ENCODE measurements at regions not wholly inside any gene's neighbourhood (a gene's known extent, or its start where the extent isn't known, plus 50 kb on each side); places are given as distances from the start of the nearest gene placed in this dataset.
"Not testable (repeated sequence)": the region's sequence is repeated elsewhere in the genome, so short reads cannot be mapped to it uniquely, and the experiment has no call there.

DNA sequence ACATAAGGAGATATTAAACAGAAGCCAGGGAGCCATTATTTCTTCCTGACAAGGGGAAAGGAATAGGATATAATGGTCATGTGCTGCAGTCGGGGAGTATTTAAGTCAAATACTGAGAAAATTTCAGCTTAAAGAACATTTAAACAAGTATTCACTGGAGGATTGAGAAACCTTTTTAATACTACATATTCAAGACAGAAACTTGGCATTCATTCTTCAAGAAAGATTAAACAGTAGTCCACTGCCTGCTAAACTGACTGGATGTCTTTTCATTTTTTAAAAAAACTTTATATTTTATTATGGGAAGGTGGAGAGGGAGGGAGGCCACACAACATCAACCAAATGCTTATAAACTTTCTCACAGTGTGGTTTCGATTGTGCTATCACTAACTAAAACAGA lies 107.4 kb upstream of the CBLB start:
- DNase-seq (ENCODE audit: low read depth in 1 of 2, low spot score in 1 of 2) = no peak

DNA sequence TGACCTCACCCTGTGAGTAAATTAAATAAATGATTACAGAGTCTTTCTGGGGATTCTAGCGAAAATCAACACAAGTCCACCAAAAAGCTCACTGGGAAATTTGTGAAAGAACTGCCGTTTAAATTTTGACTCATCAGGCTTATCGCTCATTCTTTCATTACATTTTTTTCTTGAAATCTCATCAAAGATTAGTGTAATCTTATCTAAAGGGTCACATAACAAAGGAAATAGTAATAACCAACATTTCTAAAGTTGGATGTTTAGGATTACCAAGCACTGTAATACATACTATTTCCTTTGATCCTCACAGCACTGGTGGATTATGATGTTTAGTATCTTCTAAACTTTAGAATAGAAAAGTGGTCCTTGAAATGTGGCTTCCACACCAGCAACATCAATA lies 111.1 kb upstream of the CBLB start:
- DNase-seq (ENCODE audit: low read depth in 1 of 2, low spot score in 1 of 2) = no peak

DNA sequence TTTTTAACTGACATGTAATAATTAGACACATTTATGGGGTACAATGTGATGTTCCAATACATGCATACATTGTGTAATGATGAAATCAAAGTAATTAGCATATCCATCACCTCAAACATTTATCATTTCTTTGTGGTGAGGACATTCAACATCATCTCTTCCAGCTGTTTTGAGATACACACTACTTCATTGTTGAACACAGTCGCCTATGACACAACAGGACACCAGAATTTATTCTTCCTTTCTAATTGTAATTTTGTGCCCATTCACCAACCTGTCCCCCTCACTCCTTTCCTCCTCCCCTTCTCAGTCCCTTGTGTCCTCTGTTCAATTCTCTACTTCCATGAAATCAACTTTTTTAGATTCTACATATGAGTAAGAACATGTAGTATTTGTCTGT lies 113.4 kb upstream of the CBLB start:
- DNase-seq (ENCODE audit: low read depth in 1 of 2, low spot score in 1 of 2) = no peak

DNA sequence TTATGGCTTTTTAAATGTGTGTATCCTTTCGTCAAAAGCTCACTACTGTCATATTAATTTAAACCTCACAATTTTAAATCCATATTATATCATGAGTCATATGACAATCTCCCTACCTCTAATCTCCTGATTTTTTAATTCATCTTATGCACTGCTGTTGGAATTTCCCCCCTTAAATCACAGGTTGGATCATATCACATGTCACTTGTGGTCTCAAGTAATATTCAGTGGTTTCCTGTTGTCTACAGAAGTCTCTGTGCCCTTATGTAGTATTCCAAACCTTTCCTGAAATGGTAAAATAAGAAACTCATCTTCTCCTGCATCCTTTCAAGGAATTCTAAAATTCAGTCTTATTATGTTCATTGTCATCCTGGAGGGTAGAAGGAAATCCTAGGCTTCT lies 116.0 kb upstream of the CBLB start:
- no peak for DNase-seq (ENCODE audit: low read depth in 1 of 2, low spot score in 1 of 2)

DNA sequence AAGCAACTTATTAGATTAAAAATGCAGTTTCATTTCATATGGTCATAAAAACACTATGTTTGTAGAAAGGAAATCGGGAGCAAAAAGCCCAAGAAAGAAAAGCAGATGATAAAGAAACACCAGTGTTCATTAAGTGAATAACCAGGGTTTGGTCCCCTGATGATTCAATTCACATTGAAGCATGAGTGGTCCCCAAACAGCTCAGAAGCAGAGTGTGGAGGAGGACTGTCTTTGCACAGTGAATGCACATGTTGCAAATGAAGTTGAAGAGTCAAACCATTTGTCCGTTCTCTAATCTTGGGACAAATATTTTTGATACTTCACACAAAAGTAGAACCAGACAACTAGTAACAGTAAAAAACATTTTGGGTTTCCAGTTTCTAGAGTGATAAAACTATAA lies 117.5 kb upstream of the CBLB start:
- DNase-seq (ENCODE audit: low read depth in 1 of 2, low spot score in 1 of 2) = not testable (repeated sequence)

DNA sequence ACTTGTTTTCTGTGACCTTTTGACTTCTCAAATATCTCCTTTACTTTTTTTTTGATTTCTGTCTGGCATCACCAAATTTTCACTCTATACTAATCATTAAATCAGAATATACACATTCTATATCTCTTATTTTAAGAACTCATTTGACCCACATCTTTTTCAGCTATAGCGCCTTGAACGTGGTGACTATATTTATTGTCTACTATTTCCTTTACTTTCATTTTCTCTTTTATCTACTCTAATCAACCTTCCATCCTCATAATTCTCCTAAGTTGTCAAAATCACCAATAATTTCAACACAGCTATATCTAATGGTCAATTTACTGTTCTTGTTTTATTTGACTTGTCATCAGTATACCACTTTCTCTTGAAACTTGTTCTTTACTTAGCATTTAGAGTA lies 119.0 kb upstream of the CBLB start:
- DNase-seq (ENCODE audit: low read depth in 1 of 2, low spot score in 1 of 2) = no peak

DNA sequence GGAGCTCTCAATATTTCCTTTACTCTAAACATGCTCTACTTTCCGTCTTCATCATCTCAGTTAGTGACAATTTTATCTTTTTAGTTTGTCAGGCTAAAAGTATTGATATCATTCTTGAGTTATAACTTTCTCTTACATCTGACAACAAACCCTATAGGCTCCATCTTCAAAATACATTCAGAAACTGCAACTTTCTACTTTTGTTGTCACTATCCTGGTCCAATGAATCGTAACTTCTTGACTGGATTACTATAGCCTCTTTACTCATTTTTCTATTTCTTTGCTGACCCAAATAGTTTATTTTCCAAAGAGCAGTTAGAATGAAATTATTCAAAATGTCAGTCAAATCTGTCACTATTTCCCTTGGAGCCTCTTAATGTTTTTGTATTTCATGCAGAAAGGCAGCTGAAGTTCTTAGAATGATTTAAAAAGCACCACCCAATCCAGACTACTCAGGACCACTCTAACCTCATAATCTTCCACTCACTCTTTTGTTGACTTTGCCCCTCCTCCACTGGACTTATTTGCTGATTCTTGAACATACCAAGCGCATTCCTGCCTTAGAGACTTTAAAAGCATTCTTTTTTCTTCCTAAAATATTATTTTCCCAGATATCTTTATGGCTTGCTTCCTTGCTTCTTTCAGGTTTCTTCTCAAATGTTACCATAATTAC lies 119.9 kb upstream of the CBLB start:
- no peak for DNase-seq (ENCODE audit: low read depth in 1 of 2, low spot score in 1 of 2)

DNA sequence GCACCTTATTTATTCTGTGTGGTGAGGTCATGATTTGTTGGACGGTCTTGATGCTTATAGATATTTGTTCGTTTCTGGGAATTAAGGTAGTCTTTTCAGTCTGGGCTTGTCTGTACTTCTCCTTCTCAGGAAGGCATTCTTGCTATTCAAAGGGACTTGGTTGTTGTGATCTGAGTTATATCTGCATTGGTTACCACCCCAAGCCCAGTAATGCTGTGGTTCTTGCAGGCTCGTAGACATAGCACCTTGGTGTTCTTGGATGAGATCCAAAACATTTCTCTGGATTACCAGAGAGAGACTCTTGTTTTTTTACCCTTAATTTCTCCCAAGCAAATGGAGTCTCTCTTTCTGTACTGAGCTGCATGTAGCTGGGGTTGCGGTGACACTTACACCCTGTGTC lies 128.0 kb upstream of the CBLB start:
- DNase-seq (ENCODE audit: low read depth in 1 of 2, low spot score in 1 of 2) = no peak

DNA sequence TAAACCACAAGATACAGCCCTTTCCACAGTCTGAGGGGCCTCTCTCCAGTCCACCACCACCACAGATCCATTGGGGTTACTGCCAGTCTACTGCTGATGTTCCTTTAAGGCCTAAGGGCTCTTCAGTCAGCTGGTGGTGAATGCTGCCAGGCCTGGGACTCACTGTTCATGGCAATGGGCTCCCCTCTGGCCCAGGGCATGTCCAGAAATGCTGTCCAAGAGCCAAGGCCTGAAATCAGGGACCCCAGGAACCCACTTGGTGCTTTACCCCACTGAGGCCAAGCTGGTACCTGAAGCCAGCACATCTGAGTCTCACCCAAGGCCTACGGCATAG lies 128.6 kb upstream of the CBLB start:
- no peak for DNase-seq (ENCODE audit: low read depth in 1 of 2, low spot score in 1 of 2)

DNA sequence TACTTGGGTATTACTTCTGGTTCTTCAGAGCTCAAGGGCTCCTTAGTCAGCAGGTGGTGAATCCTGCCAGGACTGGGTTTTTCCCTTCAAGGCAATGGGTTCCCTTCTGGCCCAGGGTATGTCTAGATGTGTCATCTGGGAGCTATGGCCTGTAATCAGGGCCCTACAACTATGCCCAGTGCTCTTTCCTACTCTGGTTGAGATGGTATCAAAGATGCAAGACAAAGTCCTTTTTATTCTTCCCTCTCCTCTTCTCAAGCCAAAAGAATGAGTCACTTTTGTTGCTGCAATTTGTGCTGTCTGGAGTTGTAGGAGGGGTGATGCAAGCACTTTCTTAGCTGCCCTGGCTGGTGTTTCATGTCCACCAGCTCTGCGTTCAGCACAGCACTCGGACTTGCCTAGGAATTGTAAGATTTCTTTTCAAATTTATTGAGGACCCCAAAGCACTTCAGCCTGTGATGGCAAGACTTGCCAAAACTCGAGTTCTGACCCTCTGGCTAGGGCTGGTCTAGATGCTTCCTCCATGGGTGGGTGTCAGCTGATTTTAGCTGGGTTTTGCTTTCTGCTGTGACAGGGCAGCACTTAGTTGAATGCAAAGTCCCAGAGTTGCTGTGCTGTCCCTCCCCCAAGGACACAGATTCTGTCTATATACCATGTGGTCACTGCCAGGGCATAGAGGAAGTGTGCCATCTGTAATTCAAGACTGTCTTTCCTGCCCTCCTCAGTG lies 129.2 kb upstream of the CBLB start:
- no peak for DNase-seq (ENCODE audit: low read depth in 1 of 2, low spot score in 1 of 2)

DNA sequence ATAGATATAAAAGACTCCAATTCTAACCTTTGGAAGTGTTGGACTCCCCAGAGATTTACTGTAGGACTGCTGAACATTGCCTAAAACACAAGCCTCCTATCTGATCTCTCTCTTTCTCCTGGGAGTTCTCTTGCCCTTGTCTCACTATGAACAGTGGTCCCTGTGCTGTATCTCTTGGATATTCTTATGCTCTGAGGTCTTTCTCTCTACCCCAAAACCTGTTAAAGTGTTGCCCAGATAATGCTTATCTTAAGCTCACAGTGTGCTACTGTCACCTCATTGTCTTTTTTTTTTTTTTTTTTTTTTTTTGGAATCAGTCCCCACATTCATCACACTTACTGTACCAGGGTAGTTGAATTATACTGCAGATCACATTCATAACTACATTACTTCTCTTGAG lies 131.0 kb upstream of the CBLB start:
- DNase-seq (ENCODE audit: low read depth in 1 of 2, low spot score in 1 of 2) = no peak

DNA sequence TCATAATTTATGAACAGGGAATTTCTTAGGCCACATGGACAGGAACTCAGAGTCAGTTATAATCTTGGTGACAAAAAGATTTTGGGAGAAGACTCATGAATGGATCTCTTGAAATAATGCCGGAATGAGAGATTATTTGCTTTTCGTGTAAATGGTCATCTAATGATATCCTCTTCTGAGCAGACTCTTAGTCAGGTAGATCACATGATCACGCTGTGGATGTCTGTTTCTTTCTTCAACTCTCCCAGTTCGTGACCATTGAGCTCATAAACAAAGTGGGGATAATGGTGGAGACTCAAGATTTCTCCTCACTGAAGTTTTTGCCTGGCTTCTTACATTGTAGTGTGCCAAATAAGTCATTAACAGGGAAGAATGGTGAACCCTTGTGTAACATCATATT lies 133.1 kb upstream of the CBLB start:
- no peak for DNase-seq (ENCODE audit: low read depth in 1 of 2, low spot score in 1 of 2)

DNA sequence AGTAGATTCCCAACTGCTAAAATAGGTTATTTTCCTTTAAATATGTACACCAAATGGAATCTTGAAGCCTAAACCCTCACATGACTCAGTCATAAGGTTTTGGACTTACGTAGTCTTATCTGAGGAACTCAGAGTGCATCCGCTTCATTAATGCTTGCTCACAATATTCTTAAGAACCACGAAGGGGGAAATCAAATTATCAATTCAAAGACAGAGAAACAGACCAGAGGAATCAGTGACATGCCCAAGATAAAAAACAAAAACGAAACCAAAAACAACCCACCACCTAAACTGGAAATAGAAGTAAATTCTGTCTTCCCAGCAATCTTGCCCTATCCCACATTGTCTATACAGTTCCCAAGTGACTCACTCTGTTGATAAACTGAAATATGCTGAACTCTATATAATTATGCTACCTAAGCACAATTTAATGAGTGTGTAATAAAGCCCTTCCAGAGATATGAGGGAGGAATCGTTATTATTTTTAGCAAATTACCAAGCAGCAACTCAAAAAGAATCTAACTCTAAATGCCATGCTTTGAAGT lies 135.4 kb upstream of the CBLB start:
- DNase-seq (ENCODE audit: low read depth in 1 of 2, low spot score in 1 of 2) = no peak

DNA sequence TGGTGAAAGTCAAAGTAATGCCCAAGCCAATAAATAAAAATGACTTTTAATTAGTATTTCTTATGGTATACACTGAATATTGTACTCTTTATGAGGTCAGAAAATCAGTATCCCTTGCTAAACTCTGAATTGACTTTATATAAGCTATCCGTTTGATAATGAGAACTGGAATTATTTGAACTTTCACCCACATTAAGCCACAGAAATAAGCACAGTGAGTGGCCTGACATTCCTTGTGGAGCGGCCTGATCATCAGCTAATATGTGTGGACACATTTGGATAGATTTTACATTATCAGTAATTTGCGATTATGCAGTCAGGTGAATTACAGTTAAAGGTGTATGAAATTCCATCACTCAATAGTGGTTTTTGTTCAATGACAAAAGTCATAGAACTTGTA lies 136.0 kb upstream of the CBLB start:
- DNase-seq (ENCODE audit: low read depth in 1 of 2, low spot score in 1 of 2) = no peak

DNA sequence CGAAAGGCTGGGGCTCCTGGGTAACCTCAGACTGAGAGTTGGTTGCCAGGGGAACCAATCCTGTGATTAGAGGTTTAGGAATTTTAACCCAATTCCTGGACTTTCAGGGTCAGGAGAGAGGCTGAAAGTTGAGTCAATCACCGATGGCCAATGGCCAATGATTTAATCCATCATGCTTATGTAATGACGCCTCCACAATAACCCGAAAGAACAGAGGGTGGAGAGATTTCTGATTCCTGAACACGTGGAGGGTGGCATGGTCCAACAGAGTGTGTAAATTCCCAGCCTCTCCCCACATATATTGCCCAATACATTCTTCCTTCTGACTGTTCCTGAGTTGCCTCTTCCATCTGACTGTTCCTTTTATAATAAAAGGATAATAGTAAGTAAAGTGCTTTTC lies 137.2 kb upstream of the CBLB start:
- DNase-seq (ENCODE audit: low read depth in 1 of 2, low spot score in 1 of 2) = no peak

DNA sequence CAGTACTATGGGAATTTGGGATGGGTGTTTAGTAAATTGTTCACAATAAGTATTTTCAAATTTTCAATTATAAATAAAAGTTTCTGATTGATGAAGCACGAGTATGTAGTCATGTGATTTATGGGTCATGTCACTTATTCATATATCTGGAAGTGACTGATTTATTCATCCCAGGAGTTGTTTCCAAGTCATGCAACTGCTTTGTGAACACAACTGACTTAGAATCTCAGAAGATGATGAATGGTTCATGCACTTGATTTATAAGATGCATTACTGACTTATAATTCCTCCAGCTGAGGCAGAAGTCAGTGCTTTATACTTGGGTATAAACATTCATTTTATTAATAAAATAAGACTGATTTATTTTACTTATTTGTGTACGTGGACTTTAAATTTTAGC lies 137.8 kb upstream of the CBLB start:
- no peak for DNase-seq (ENCODE audit: low read depth in 1 of 2, low spot score in 1 of 2)

DNA sequence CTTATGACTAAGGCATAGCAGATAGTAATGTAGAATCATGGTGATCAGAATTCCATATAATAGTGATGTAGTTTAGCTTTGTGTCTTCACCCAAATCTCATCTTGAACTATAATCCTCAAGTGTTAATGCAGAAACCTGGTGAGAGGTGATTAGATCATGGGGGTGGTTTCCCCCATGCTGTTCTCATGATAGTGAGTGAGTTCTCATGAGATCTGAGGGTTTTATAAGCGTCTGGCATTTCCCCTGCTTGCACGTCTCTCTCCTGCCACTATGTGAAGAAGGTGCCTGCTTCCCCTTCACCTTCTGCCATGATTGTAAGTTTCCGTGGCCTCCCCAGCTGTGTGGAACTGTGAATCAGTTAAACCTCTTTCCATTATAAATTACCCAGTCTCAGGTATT lies 138.7 kb upstream of the CBLB start:
- DNase-seq (ENCODE audit: low read depth in 1 of 2, low spot score in 1 of 2) = no peak

DNA sequence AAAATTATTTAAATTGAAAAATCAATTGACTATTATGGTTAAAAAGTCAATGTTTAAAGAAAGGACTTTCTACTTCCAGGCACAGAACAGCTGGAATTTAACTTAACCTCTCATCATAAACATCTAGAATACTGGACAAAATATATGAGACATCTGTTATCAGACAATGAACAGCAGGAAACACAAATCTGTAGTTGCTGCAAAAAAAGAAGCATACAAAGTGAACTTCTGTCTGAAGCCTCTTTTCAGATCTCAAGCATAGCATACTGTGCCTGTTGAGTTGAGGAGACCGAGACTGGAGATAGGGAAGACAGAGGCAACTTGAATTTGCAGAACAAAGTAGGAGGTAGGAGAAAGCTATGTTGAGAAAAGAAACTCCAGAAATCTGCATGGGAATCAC lies 140.0 kb upstream of the CBLB start:
- no peak for DNase-seq (ENCODE audit: low read depth in 1 of 2, low spot score in 1 of 2)

DNA sequence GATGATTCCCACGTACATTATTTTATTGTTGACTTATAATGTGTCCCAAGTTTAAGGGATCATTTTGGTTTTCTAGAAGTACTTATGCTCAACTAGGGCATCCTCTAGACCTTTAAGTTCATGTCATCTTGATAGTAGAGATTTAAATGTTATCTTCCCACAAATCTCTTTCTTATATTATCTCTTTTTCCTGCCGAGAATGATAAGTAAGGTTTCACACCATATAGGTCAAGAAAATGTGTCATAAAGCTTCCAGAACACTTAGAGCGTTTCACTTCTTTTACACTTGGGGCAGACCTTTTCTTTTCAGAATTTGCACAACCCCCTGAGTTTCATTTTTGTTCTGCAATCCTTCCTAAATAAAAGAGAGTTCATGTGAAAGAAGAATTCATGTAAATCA lies 142.0 kb upstream of the CBLB start:
- DNase-seq (ENCODE audit: low read depth in 1 of 2, low spot score in 1 of 2) = no peak

DNA sequence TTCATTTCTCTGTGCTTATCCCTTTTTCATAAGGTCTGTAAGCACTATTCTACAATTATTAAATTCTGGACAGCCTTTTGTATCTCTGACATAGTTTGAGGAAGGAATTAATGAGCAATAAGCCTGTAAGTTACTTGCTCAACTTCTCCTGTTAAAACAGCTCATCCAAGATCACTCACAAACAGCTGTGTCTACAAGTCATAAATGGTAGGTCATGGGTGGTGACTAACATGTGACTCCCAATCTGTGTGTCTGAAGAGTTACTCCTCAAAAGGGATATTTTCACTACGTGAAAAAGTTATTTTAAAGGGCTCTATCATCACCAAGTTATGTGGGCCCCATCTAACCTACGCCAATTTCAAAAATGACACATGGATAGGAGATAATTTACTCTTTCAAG lies 145.2 kb upstream of the CBLB start:
- no peak for DNase-seq (ENCODE audit: low read depth in 1 of 2, low spot score in 1 of 2)

DNA sequence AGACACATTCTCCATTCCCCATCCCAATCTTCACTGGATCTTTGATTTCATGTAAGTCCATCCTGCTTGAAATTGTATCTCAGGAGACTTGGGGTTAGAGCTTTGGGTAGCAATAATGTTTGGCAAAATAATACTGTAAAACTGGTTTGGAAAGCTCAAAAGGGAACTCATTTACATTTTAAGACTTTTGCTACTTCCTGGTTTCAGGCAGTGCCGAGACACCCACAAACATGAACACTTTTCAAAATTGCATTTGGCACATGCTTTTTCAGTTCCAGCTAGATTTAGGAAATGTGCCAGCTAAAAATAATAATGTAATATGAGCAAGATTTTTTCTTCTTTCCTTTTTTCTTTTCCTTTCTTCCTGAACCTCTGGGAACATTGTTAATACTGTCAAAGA lies 145.7 kb upstream of the CBLB start:
- no peak for DNase-seq (ENCODE audit: low read depth in 1 of 2, low spot score in 1 of 2)

DNA sequence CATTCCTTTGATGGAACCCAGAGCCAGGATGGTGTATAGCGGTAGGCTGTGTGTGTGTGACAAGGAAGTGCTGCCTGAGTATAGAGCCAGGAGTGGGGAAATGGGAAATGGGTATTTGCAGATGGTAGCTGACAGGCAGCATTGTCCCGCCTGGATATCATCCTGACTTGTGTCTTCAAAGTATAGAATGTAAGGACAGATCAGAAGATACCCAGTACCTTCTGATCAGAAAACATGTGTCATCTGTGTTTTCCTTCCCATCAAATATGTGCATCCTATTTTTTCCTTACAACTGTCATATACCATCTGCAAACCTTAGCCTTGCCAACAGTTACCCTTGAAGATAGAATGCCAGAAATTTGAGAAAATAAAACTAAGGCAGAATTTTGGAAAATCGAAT lies 146.2 kb upstream of the CBLB start:
- no peak for DNase-seq (ENCODE audit: low read depth in 1 of 2, low spot score in 1 of 2)

DNA sequence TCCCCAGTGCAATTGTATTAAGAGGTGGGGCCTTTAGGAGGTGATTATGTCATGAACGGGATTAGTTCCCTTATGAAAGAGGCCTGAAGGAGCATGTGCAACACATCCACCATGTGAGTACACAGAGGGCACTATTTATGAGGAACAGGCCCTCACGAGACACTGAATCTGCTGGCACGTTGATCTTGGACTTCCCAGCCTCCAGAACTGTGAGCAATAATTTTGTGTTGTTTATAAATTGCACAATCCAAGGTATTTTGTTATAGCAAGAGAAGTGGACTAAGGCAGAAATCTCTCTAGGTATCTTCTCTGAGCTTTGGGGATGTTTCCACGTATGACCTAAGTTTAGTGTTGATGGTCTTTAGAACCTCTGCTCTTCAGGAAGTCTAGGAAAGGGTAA lies 149.3 kb upstream of the CBLB start:
- no peak for DNase-seq (ENCODE audit: low read depth in 1 of 2, low spot score in 1 of 2)
